ENCODE measurements at regions not wholly inside any gene's neighbourhood (a gene's known extent, or its start where the extent isn't known, plus 50 kb on each side); places are given as distances from the start of the nearest gene placed in this dataset.

DNA sequence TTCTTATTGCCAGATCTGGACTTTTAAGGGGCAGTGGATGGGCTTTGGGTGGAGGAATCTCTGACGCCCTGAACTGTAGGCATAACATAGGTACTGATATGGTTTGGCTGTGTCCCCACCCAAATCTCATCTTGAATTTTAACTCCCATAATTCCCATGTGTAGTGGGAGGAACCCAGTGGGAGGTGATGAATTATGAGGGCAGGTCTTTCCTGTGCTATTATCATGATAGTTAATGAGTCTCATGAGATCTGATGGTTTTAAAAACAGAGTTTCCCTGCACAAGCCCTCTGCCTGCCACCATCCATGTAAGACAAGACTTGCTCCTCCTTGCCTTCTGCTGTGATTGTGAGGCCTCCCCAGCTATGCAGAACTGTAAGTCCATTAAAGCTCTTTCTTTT is 160.0 kb upstream of the CRY1 start:
- Histone ChIP-seq H2BK12ac (ENCODE audit: low read length in 2 of 2) (no peak overlapping the region), H3K27me3 (ENCODE audit: control insufficient read depth in 1 of 2, insufficient read depth in 1 of 2, low read length in 2 of 2) (peaks cover 0 to 23% of the 10 kb centered on the region in 2 experiments), H3K4me2 (ENCODE audit: low read length, poor library complexity, severe bottlenecking) (no peak overlapping the region), H3K27ac (ENCODE audit: low read length, poor library complexity, severe bottlenecking) (no peak overlapping the region), H3K79me1 (replicated peaks; ENCODE audit: low read length, poor library complexity, severe bottlenecking) (no peaks in the 10 kb centered on the region), H3K23ac (ENCODE audit: low read length in 2 of 2) (no peak overlapping the region), H3K14ac (ENCODE audit: low read length in 2 of 2) (no peak overlapping the region), H2AFZ (ENCODE audit: low read depth, low read length) (no peak overlapping the region), H3K4me1 (ENCODE audit: control insufficient read depth, insufficient read depth, low read depth, low read length) (no peaks in the 10 kb centered on the region), H2BK5ac (ENCODE audit: low read depth, low read length, poor library complexity, severe bottlenecking) (no peak overlapping the region), H3K18ac (ENCODE audit: low read depth in 1 of 2, low read length in 2 of 2) (no peak overlapping the region), H3K9ac (ENCODE audit: low read length) (no peak overlapping the region), H3K4ac (ENCODE audit: low read depth in 1 of 2, low read length in 2 of 2) (no peak overlapping the region), H3K4me3 (ENCODE audit: insufficient read depth in 1 of 2, low read depth in 1 of 2, low read length in 2 of 2) (no peak overlapping the region), H3K9me3 (ENCODE audit: control insufficient read depth, low read length) (peaks cover 5% of the 10 kb centered on the region), H3K36me3 (ENCODE audit: control insufficient read depth in 1 of 2, insufficient read depth in 2 of 2, low read depth in 1 of 2, low read length in 2 of 2) (no peaks in the 10 kb centered on the region), H4K8ac (ENCODE audit: low read length) (no peak overlapping the region), H2AK5ac (ENCODE audit: low read length, severe bottlenecking) (no peak overlapping the region), H4K91ac (ENCODE audit: low read length) (no peak overlapping the region), H2BK15ac (ENCODE audit: low read depth, poor library complexity, severe bottlenecking) (no peak overlapping the region), H2BK120ac (ENCODE audit: low read depth, low read length) (no peak overlapping the region)
- DNase-seq, result no peak
- no CpG with 5 or more reads among the region's 1 CpG for WGBS

DNA sequence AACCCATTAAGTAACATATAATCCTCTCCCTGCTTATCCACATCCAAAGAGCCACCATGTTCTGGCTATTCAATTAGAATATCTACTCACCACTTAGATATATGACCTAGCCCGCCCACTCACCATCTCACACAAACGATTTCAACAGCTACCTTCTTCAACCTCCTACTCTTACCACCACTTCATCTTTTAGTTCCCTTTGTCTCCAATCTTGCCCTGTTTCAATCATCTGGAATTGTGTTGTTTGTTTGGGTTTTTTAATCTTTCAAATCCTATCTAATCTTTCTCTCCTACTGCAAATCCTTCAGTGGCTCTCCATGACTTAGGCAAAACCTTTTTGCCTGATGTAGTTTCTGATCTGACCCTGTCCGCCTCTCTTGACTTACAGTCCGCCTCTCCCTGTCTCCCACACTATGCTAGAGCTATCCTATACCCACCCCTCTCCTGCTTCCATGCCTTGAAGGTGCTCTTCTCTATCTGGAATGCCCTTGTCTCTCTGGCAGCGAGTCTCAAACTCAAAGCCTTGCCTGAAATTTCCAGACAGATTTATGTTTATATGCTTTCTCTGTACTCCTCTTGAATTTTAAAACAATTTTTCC is 161.0 kb upstream of the CRY1 start:
- no peak overlapping the region for H4K8ac ChIP-seq (ENCODE audit: low read length)
- no peak overlapping the region for H3K9ac ChIP-seq (ENCODE audit: low read length)
- H3K79me1 ChIP-seq (replicated peaks; ENCODE audit: low read length, poor library complexity, severe bottlenecking), result no peaks in the 10 kb centered on the region
- no peak for DNase-seq
- H4K91ac ChIP-seq (ENCODE audit: low read length), result no peak overlapping the region
- H3K4me3 ChIP-seq (ENCODE audit: insufficient read depth in 1 of 2, low read depth in 1 of 2, low read length in 2 of 2), result no peak overlapping the region
- H3K4me2 ChIP-seq (ENCODE audit: low read length, poor library complexity, severe bottlenecking), result no peak overlapping the region
- H2BK5ac ChIP-seq (ENCODE audit: low read depth, low read length, poor library complexity, severe bottlenecking), result no peak overlapping the region
- no peak overlapping the region for H2BK12ac ChIP-seq (ENCODE audit: low read length in 2 of 2)
- H3K9me3 ChIP-seq (ENCODE audit: control insufficient read depth, low read length), result peaks cover 5% of the 10 kb centered on the region
- H2BK15ac ChIP-seq (ENCODE audit: low read depth, poor library complexity, severe bottlenecking), result no peak overlapping the region
- no peak overlapping the region for H2BK120ac ChIP-seq (ENCODE audit: low read depth, low read length)
- H3K36me3 ChIP-seq (ENCODE audit: control insufficient read depth in 1 of 2, insufficient read depth in 2 of 2, low read depth in 1 of 2, low read length in 2 of 2), result no peaks in the 10 kb centered on the region
- no peak overlapping the region for H3K14ac ChIP-seq (ENCODE audit: low read length in 2 of 2)
- H3K18ac ChIP-seq (ENCODE audit: low read depth in 1 of 2, low read length in 2 of 2), result no peak overlapping the region
- H3K23ac ChIP-seq (ENCODE audit: low read length in 2 of 2), result no peak overlapping the region
- H3K27ac ChIP-seq (ENCODE audit: low read length, poor library complexity, severe bottlenecking), result no peak overlapping the region
- H3K4ac ChIP-seq (ENCODE audit: low read depth in 1 of 2, low read length in 2 of 2), result no peak overlapping the region
- H2AFZ ChIP-seq (ENCODE audit: low read depth, low read length), result no peak overlapping the region
- WGBS, result 73% methylated on average over 4 of the region's 5 CpGs
- no peak overlapping the region for H2AK5ac ChIP-seq (ENCODE audit: low read length, severe bottlenecking)
- H3K4me1 ChIP-seq (ENCODE audit: control insufficient read depth, insufficient read depth, low read depth, low read length), result no peaks in the 10 kb centered on the region
- peaks cover 0 to 21% of the 10 kb centered on the region in 2 experiments for H3K27me3 ChIP-seq (ENCODE audit: control insufficient read depth in 1 of 2, insufficient read depth in 1 of 2, low read length in 2 of 2)

DNA sequence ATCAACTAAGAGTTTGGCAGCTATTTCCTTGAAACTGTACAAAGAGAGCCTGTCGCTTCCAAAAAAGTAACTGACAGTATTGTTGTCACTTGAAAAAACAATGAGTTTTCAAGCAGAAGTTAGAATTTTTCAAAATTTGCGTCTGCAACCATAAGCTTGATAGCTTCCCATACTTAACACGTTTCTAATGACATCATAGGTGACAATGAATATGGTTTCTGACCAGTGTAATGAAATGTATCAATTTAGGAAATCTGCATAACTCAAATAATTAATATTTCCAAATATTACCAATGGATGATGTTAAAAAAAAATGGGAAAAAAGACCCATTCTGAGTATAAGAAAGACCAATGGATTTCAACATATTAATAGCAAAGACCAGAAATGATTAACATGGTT is 165.4 kb upstream of the CRY1 start:
- Histone ChIP-seq H2BK12ac (ENCODE audit: low read length in 2 of 2) (no peak overlapping the region), H3K79me1 (replicated peaks; ENCODE audit: low read length, poor library complexity, severe bottlenecking) (no peaks in the 10 kb centered on the region), H2BK120ac (ENCODE audit: low read depth, low read length) (no peak overlapping the region), H3K36me3 (ENCODE audit: control insufficient read depth in 1 of 2, insufficient read depth in 2 of 2, low read depth in 1 of 2, low read length in 2 of 2) (no peaks in the 10 kb centered on the region), H3K9ac (ENCODE audit: low read length) (no peak overlapping the region), H3K27ac (ENCODE audit: low read length, poor library complexity, severe bottlenecking) (no peak overlapping the region), H2AK5ac (ENCODE audit: low read length, severe bottlenecking) (no peak overlapping the region), H2AFZ (ENCODE audit: low read depth, low read length) (no peak overlapping the region), H4K8ac (ENCODE audit: low read length) (no peak overlapping the region), H3K9me3 (ENCODE audit: control insufficient read depth, low read length) (peaks cover 5% of the 10 kb centered on the region), H3K14ac (ENCODE audit: low read length in 2 of 2) (no peak overlapping the region), H3K4me3 (ENCODE audit: insufficient read depth in 1 of 2, low read depth in 1 of 2, low read length in 2 of 2) (no peak overlapping the region), H4K91ac (ENCODE audit: low read length) (no peak overlapping the region), H3K27me3 (ENCODE audit: control insufficient read depth in 1 of 2, insufficient read depth in 1 of 2, low read length in 2 of 2) (peaks cover 0 to 3% of the 10 kb centered on the region in 2 experiments), H3K23ac (ENCODE audit: low read length in 2 of 2) (no peak overlapping the region), H3K4ac (ENCODE audit: low read depth in 1 of 2, low read length in 2 of 2) (no peak overlapping the region), H3K4me1 (ENCODE audit: control insufficient read depth, insufficient read depth, low read depth, low read length) (no peaks in the 10 kb centered on the region), H2BK15ac (ENCODE audit: low read depth, poor library complexity, severe bottlenecking) (no peak overlapping the region), H2BK5ac (ENCODE audit: low read depth, low read length, poor library complexity, severe bottlenecking) (no peak overlapping the region), H3K4me2 (ENCODE audit: low read length, poor library complexity, severe bottlenecking) (no peak overlapping the region), H3K18ac (ENCODE audit: low read depth in 1 of 2, low read length in 2 of 2) (no peak overlapping the region)
- no peak for DNase-seq
- WGBS, result 88% methylated on average over 2 of the region's 3 CpGs

DNA sequence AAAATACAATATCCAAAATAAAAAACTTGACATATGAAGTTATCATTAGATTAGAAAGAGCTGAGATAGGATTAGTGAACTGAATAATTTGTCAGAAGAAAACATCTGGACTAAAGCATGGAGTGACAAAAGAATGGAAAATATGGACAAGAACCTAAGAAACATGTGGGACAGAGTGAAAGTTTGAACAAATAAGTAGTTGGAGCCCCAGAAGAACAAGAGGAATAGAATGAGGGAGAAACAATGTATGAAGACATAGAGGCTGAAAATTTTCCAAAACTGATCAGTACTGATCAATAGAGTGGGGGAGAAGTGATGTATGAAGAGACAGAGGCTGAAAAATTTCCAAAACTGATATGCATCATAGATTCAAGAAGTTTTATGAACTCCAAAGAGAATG is 170.6 kb upstream of the CRY1 start:
- H3K23ac ChIP-seq (ENCODE audit: low read length in 2 of 2), result no peak overlapping the region
- no peak overlapping the region for H2BK120ac ChIP-seq (ENCODE audit: low read depth, low read length)
- no peaks in the 10 kb centered on the region for H3K4me1 ChIP-seq (ENCODE audit: control insufficient read depth, insufficient read depth, low read depth, low read length)
- no peak overlapping the region for H4K91ac ChIP-seq (ENCODE audit: low read length)
- H3K4me3 ChIP-seq (ENCODE audit: insufficient read depth in 1 of 2, low read depth in 1 of 2, low read length in 2 of 2), result no peak overlapping the region
- no peaks in the 10 kb centered on the region for H3K9me3 ChIP-seq (ENCODE audit: control insufficient read depth, low read length)
- no peaks in the 10 kb centered on the region for H3K36me3 ChIP-seq (ENCODE audit: control insufficient read depth in 1 of 2, insufficient read depth in 2 of 2, low read depth in 1 of 2, low read length in 2 of 2)
- no peak overlapping the region for H3K18ac ChIP-seq (ENCODE audit: low read depth in 1 of 2, low read length in 2 of 2)
- no peaks in the 10 kb centered on the region for H3K27me3 ChIP-seq (ENCODE audit: control insufficient read depth in 1 of 2, insufficient read depth in 1 of 2, low read length in 2 of 2)
- no peaks in the 10 kb centered on the region for H3K79me1 ChIP-seq (replicated peaks; ENCODE audit: low read length, poor library complexity, severe bottlenecking)
- no peak overlapping the region for H2AK5ac ChIP-seq (ENCODE audit: low read length, severe bottlenecking)
- no peak overlapping the region for H2BK12ac ChIP-seq (ENCODE audit: low read length in 2 of 2)
- H3K14ac ChIP-seq (ENCODE audit: low read length in 2 of 2), result no peak overlapping the region
- H2BK15ac ChIP-seq (ENCODE audit: low read depth, poor library complexity, severe bottlenecking), result no peak overlapping the region
- H2AFZ ChIP-seq (ENCODE audit: low read depth, low read length), result no peak overlapping the region
- no peak overlapping the region for H3K9ac ChIP-seq (ENCODE audit: low read length)
- DNase-seq, result no peak
- no peak overlapping the region for H4K8ac ChIP-seq (ENCODE audit: low read length)
- no peak overlapping the region for H3K4ac ChIP-seq (ENCODE audit: low read depth in 1 of 2, low read length in 2 of 2)
- no peak overlapping the region for H3K4me2 ChIP-seq (ENCODE audit: low read length, poor library complexity, severe bottlenecking)
- H3K27ac ChIP-seq (ENCODE audit: low read length, poor library complexity, severe bottlenecking), result no peak overlapping the region
- no peak overlapping the region for H2BK5ac ChIP-seq (ENCODE audit: low read depth, low read length, poor library complexity, severe bottlenecking)

All from mesenchymal stem cell (in vitro differentiated cells and primary cell).